DMS53 (cell line): ENCODE measurements at regions not wholly inside any gene's neighbourhood (a gene's known extent, or its start where the extent isn't known, plus 50 kb on each side); places are given as distances from the start of the nearest gene placed in this dataset.

ENCODE experiments used
- DNase-seq: peaks from one replicate; lab custom pipeline; 2025; lab: John Stamatoyannopoulos, UW

DNA sequence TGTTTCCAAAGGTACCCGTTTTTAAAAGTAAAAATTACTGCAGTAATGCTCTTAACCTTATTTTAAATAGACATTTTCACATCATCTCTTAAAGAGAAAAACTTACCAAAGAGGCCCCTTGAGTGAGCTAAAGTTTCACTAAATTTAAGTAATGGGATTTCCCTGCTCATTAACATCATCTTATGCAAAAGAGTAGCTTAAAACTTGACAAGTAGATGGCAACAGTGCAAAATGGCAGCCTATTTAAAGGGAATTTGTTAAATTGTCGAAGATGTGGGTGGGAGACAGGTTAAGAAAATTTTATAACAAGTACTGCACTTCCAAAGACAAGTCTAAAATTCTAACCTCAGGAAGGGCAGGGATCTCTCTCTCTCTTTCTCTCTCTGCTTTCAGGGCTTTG, 271.7 kb upstream of the LDB2 start:
- no peak for DNase-seq

- DNase-seq = no peak
Observed at GRCh38 chr4:17169699-17170098, 271.3 kb upstream of the LDB2 start.

- DNase-seq = no peak
Observed at GRCh38 chr4:17168571-17168970, 270.1 kb upstream of the LDB2 start.

DNA sequence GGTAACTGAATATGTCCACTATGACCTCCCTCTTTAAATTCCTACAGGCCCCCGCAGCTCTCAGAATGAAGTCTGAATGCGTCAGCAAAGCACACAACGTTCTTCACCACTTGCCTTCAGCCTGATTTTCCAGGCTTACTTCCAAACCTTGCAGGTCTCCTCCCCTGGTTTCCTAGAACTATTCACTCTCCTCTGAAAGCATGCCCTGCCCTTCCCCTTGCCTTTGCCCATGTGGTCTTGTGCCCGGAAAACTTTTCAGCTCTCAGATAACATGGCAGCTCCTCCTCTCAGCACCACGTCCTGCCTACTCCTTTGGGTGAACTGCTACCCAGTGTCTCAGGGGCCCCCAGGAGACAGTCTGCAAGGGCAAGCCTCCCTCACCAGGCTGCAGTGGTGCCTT, 268.5 kb upstream of the LDB2 start:
- no peak for DNase-seq

DNA sequence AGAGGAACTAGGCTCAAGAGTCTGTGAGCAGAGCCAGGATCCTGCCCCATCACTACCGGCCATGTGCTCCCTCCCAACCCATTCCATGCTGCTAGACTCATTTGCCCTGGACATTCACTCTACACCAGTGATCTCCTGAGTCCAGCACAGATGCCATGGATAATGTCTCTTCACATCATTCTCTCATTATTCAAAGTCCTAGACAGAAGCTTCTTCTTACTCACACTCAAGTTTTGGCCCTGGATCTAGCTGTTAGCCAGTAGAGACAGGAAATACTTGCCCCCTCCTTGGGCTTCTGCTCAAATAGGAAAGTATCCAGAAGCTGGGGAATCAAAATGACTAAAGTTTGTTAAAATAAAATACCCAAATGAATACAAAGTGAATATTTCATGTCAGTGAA, 266.8 kb upstream of the LDB2 start:
- DNase-seq = no peak

- no peak for DNase-seq
Observed at GRCh38 chr4:17164666-17165065, 266.2 kb upstream of the LDB2 start.

- no peak for DNase-seq
Observed at GRCh38 chr4:17163156-17163771, 264.8 kb upstream of the LDB2 start.

DNA sequence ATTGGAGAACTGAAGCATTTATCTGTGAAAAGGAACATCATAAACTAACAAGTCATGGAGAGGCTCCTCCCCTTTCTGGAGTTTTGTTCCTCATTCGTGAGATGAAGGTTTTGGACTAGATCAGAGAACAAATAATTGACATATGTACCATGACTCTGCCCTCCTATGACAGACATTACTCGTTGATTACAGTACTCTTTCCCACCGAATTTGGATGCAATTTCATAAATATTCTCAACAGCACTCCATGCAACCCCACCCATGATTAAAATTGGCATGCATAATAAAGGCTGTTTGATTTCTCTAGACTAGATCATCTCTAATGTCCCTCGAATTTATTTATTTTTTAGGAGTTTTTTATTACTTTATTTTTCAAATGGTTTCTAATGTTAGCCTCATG, 258.9 kb upstream of the LDB2 start:
- no peak for DNase-seq

DNA sequence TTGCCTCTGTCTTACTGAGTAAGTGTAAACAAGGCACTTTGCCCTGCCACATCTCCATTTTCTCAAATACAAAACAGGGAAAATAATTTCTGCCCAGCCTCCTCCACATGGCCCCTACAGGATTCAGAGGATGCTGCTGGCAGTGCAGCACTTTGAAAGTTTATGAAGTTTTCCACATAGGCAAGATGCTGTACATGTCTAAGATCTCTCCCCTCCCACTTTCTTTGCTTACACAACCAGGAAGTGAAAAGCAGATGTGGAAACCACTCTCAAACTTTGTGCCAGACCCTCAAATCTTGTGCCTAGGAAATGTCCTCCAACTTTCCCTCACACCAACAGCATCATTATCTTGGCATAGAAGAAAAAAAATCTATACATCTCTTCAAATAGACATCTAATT, 257.0 kb upstream of the LDB2 start:
- DNase-seq = no peak

- DNase-seq = no peak
Observed at GRCh38 chr4:17153572-17153971, 255.1 kb upstream of the LDB2 start.

DNA sequence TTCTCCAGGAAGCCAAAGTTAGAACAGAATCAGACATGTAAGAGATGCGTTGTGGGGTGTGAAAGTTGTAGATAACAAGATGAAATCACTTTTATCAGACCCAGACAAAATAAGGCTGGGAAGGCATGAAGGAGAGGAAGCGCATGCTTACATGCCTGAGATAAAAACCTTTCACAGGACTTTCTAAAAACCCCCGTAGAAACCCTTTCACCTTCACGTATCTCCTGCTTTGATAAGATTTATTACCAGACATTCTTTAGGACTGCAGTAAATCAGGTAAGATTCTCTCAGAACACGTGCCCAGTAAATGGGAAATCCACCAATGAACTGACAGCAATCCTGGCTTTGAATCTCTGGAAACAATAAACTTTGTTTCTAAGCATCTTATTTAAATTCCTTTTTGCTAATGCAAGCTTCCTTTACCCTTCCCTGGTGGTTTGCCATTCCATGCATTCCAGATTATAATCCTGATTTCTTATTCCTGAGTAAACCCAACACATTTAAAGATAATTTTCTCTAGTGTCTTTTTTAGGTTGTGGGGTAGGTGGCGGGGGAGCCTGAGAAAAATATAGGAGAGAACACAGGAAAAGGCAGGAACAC, 254.6 kb upstream of the LDB2 start:
- DNase-seq = no peak

DNA sequence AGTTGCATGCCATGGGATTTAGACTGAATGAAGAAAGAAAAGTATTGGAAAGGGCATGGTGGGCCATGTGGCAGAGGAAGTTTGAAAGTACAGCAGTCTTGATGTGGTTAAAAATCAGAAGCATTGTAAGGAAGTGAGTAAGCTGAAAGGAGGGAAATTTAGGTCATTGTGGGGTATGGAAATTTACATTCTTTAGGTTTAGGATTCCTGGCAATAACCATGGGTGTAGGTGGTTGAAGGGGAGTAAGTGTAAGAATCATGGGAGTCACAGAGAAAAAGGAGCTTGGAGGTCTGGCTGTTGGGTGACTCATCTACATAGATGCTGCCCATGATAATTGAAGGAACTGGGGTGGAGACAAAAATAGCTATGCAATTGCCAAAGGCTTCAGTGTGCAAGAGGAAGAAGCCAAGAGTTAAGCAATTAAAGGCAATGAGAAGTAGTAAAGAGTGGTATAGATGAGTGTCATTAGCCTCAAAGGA, 243.8 kb upstream of the LDB2 start:
- DNase-seq = no peak

GRCh38 chr4:17138847-17139246, 240.4 kb upstream of the LDB2 start:
- DNase-seq = no peak

GRCh38 chr4:17134565-17134964, 236.1 kb upstream of the LDB2 start:
- no peak for DNase-seq

GRCh38 chr4:17134100-17134499, 235.7 kb upstream of the LDB2 start:
- DNase-seq = no peak

DNA sequence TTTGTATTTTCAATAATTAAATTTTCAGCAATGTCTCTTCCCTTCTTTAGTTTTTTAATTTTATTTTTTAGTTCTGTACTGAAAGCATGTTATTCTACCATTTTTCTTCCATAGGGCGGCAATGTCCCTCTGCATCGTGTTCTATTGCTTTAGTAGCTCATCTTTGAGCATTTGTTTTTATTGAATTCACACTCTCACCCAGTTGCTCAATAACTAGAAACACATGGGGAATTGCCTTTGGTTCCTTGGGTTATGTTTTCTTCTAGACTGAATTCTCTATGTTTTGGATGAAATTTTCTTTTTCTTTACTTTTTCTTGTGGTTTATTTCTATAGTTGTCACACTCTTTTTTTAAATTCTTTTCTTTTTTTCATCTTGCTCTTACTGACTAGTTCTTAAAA, 233.8 kb upstream of the LDB2 start:
- no peak for DNase-seq

DNA sequence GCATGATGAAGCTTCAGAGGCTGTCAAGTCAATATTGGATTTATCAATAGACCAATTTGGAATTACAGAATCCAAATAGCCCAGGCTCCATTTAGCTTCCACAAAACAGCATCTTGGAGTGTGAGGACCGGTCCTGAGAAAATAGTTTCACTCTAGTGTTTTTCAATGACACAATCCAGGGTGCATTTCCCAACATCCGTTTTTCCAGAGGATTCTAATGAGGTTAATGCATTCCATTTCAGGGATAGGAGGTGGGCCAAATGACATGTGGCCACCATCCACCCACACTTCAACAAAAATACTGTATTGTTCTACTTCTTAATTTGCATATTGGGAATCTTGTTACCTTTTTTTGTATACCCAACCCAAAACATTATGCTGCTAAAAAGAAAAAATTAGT, 229.8 kb upstream of the LDB2 start:
- no peak for DNase-seq

- no peak for DNase-seq
Observed at GRCh38 chr4:17126321-17126966, 228.0 kb upstream of the LDB2 start.

GRCh38 chr4:17124767-17125166, 226.3 kb upstream of the LDB2 start:
- DNase-seq = no peak

GRCh38 chr4:17120761-17121160, 222.3 kb upstream of the LDB2 start:
- DNase-seq = no peak

DNA sequence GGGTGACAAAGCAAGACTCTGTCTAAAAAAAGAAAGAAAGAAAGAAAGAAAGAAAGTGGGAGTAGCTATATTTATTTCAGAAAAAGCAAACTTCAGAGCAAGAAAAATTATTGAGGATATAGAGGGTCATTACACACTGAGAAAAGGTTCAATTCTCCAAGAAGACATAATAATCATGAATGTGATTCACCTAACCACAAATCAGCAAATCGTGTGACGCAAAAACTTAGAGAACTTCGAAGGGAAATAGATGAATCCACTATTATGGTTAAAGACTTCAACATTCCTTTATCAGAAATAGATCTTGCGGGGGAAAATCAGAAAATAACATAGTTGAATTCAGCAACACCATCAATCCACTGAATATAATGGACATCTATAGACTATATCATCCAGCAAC, 219.3 kb upstream of the LDB2 start:
- no peak for DNase-seq

DNA sequence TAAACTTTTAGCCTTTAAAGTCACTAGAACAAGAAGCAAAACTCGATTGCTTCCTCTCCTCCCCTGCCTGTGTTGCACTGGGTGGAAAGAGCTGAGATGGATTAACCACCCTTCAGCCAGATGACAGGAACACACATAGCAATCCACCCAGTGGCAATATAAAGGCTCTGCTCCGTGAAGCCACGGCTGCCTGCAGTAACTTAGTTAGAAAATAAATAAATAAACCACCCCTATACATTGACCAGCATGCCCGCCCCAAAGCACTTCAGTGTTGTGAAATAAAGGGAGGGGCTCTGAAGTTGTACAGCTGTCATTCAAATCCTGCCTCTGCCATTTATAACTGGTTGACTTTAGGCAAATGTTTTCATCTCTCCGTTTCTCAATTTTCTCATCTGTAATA, 217.1 kb upstream of the LDB2 start:
- DNase-seq = no peak

DNA sequence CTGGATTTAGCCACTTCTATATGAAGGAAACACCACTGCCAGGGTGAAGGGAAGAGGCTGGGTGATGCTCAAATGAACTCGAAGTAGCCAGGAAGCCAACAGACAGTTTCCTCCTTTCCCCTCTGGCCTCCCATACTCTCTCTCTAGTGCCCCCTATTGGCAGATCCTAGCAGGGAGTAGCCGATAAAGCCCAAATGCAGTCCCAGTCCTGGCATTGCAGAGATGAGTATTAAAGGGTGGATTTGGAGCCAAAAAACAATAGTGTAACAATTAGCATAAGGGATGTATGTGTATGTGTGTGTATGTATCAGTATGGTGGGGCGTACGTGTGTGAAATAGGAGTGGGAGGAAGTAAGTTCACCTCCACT, 213.8 kb upstream of the LDB2 start:
- peak; percentile 31 for DNase-seq

GRCh38 chr4:17109126-17109525, 210.7 kb upstream of the LDB2 start:
- no peak for DNase-seq
